Fibroblast of mammary gland (primary cell): ENCODE measurements at regions not wholly inside any gene's neighbourhood (a gene's known extent, or its start where the extent isn't known, plus 50 kb on each side); places are given as distances from the start of the nearest gene placed in this dataset.

ENCODE experiments used
- DNase-seq: peaks from one replicate; pipeline ENCODE4 v3.0.0-alpha.2; 2010; ENCODE audit warnings: low read depth
- H3K4me3 ChIP-seq: 2 replicates; pipeline ENCODE4 v1.5.1; 2011; ENCODE audit warnings: low read depth, mild to moderate bottlenecking, low read length, moderate library complexity; ENCODE audit not compliant: control insufficient read depth
- CTCF ChIP-seq: conservative IDR thresholded peaks from 2 replicates; pipeline ENCODE4 v1.5.1; 2011; ENCODE audit warnings: low read depth, low read length, inconsistent platforms; ENCODE audit not compliant: control insufficient read depth, insufficient read depth

- no peak for TF ChIP-seq CTCF
- no peak overlapping the region for H3K4me3 ChIP-seq
- no peak for DNase-seq
These were observed 251.4 kb upstream of the UMPS start for GRCh38 chr3:124478830-124479229.

- no peak overlapping the region for H3K4me3 ChIP-seq
- peak; percentile 2 for DNase-seq
- TF ChIP-seq CTCF, result no peak
These were observed 246.3 kb upstream of the UMPS start for GRCh38 chr3:124483915-124484470.

GRCh38 chr3:124486324-124486723 is 243.9 kb upstream of the UMPS start:
- DNase-seq, result peak; percentile 2
- peak; percentile 14 for TF ChIP-seq CTCF
- H3K4me3 ChIP-seq, result no peak overlapping the region

GRCh38 chr3:124489506-124489905 is 240.7 kb upstream of the UMPS start:
- DNase-seq, result no peak
- TF ChIP-seq CTCF, result no peak
- H3K4me3 ChIP-seq, result no peak overlapping the region

GRCh38 chr3:124491098-124491497 is 239.2 kb upstream of the UMPS start:
- no peak for TF ChIP-seq CTCF
- no peak overlapping the region for H3K4me3 ChIP-seq
- no peak for DNase-seq

GRCh38 chr3:124491875-124492274 is 238.4 kb upstream of the UMPS start:
- no peak for TF ChIP-seq CTCF
- no peak overlapping the region for H3K4me3 ChIP-seq
- DNase-seq, result no peak

GRCh38 chr3:124492824-124493223 is 237.4 kb upstream of the UMPS start:
- peak; percentile 32 for DNase-seq
- peak; percentile 29 for TF ChIP-seq CTCF
- no peak overlapping the region for H3K4me3 ChIP-seq
